DOHH2 (cell line): ENCODE measurements at regions not wholly inside any gene's neighbourhood (a gene's known extent, or its start where the extent isn't known, plus 50 kb on each side); places are given as distances from the start of the nearest gene placed in this dataset.

ENCODE experiments used
- H3F3A ChIP-seq: fragments of 200-600 bp; sonication (generic), shearing (Covaris generic); 2 replicates; pipeline ENCODE4 v1.6.0; 2016; ENCODE audit warnings: antibody characterized with exemption, mild to moderate bottlenecking; ENCODE audit not compliant: control insufficient read depth, insufficient read depth
- H3K27ac ChIP-seq: fragments of 200-600 bp; sonication (generic); 2 replicates; pipeline ENCODE4 v1.5.1; 2014; ENCODE audit warnings: low read depth, mild to moderate bottlenecking, low read length, moderate library complexity
- H3K27me3 ChIP-seq: fragments of 200-600 bp; sonication (generic); 2 replicates; pipeline ENCODE4 v1.6.1; 2014; ENCODE audit warnings: mild to moderate bottlenecking, low read length, mixed read lengths; ENCODE audit not compliant: control insufficient read depth
- H3K36me3 ChIP-seq: fragments of 200-600 bp; sonication (generic); 2 replicates; pipeline ENCODE4 v1.6.1; 2014; ENCODE audit warnings: mild to moderate bottlenecking, low read length, moderate library complexity, mixed read lengths; ENCODE audit not compliant: control insufficient read depth
- H3K4me1 ChIP-seq: fragments of 200-600 bp; sonication (generic); 2 replicates; pipeline ENCODE4 v1.6.1; 2014; ENCODE audit warnings: mild to moderate bottlenecking, low read length, mixed read lengths; ENCODE audit not compliant: control insufficient read depth
- H3K4me2 ChIP-seq: fragments of 200-600 bp; sonication (generic); 2 replicates; pipeline ENCODE4 v1.6.0; 2014; ENCODE audit warnings: mild to moderate bottlenecking, low read length, moderate library complexity
- H3K4me3 ChIP-seq: fragments of 200-600 bp; sonication (generic); 2 replicates; pipeline ENCODE4 v1.5.1; 2014; ENCODE audit warnings: mild to moderate bottlenecking, low read length, mixed read lengths
- H3K79me2 ChIP-seq: fragments of 200-600 bp; sonication (generic); 2 replicates; pipeline ENCODE4 v1.6.1; 2014; ENCODE audit warnings: mild to moderate bottlenecking, low read length, mixed read lengths; ENCODE audit not compliant: control insufficient read depth
- H3K9me2 ChIP-seq: fragments of 200-600 bp; sonication (generic); replicated peaks from 2 replicates; pipeline ENCODE4 v1.6.1; 2014; ENCODE audit warnings: mild to moderate bottlenecking, low read length, mixed read lengths; ENCODE audit not compliant: control insufficient read depth
- H3K9me3 ChIP-seq: fragments of 200-600 bp; sonication (generic); 2 replicates; pipeline ENCODE4 v1.6.1; 2014; ENCODE audit warnings: antibody characterized with exemption, low read length, mixed read lengths; ENCODE audit not compliant: control insufficient read depth, insufficient read depth
- H4K20me1 ChIP-seq: fragments of 200-600 bp; sonication (generic); 2 replicates; pipeline ENCODE4 v1.6.0; 2014; ENCODE audit warnings: low read depth, mild to moderate bottlenecking, antibody characterized with exemption, low read length, moderate library complexity; ENCODE audit not compliant: control insufficient read depth, insufficient read depth
- CTCF ChIP-seq: fragments of 200-600 bp; sonication (generic); IDR thresholded peaks from one replicate; pipeline ENCODE4 v1.5.1; 2014; ENCODE audit warnings: antibody characterized with exemption, mild to moderate bottlenecking, low read depth, low read length; ENCODE audit not compliant: poor library complexity, severe bottlenecking
- EZH2phosphoT487 ChIP-seq: fragments of 200-600 bp; sonication (generic); IDR thresholded peaks from 2 replicates; pipeline ENCODE4 v1.6.1; 2017; ENCODE audit warnings: borderline replicate concordance, mild to moderate bottlenecking, antibody characterized with exemption, low read length, moderate library complexity, mixed read lengths

GRCh38 chr11:30113326-30113898 is 96.6 kb upstream of the KCNA4 start:
- Histone ChIP-seq H3K36me3 (no peaks in the 10 kb centered on the region), H3K4me1 (no peaks in the 10 kb centered on the region), H3F3A (no peaks in the 10 kb centered on the region), H3K79me2 (no peaks in the 10 kb centered on the region), H3K4me3 (no peak overlapping the region), H3K9me3 (no peaks in the 10 kb centered on the region), H4K20me1 (no peaks in the 10 kb centered on the region), H3K27me3 (no peaks in the 10 kb centered on the region), H3K9me2 (no peaks in the 10 kb centered on the region), H3K4me2 (no peak overlapping the region), H3K27ac (no peak overlapping the region)
- TF ChIP-seq EZH2phosphoT487 (no peak), CTCF (no peak)

GRCh38 chr11:30116512-30116911 is 99.7 kb upstream of the KCNA4 start:
- no peak overlapping the region for H3K4me3 ChIP-seq
- no peaks in the 10 kb centered on the region for H3K36me3 ChIP-seq
- H3K9me2 ChIP-seq = no peaks in the 10 kb centered on the region
- H3K27ac ChIP-seq = no peak overlapping the region
- H3K9me3 ChIP-seq = no peaks in the 10 kb centered on the region
- TF ChIP-seq CTCF (no peak), EZH2phosphoT487 (no peak)
- H4K20me1 ChIP-seq = no peaks in the 10 kb centered on the region
- no peaks in the 10 kb centered on the region for H3F3A ChIP-seq
- no peaks in the 10 kb centered on the region for H3K4me1 ChIP-seq
- H3K79me2 ChIP-seq = no peaks in the 10 kb centered on the region
- no peak overlapping the region for H3K4me2 ChIP-seq
- H3K27me3 ChIP-seq = no peaks in the 10 kb centered on the region

- no peaks in the 10 kb centered on the region for H3K9me2 ChIP-seq
- H3F3A ChIP-seq = no peaks in the 10 kb centered on the region
- TF ChIP-seq CTCF = no peak
- TF ChIP-seq EZH2phosphoT487 = no peak
- H3K4me3 ChIP-seq = no peak overlapping the region
- no peaks in the 10 kb centered on the region for H3K9me3 ChIP-seq
- H3K4me2 ChIP-seq = no peak overlapping the region
- H3K79me2 ChIP-seq = no peaks in the 10 kb centered on the region
- H3K36me3 ChIP-seq = no peaks in the 10 kb centered on the region
- no peaks in the 10 kb centered on the region for H3K4me1 ChIP-seq
- no peaks in the 10 kb centered on the region for H3K27me3 ChIP-seq
- no peak overlapping the region for H3K27ac ChIP-seq
- H4K20me1 ChIP-seq = no peaks in the 10 kb centered on the region
Measured at GRCh38 chr11:30120045-30120589, 103.3 kb upstream of the KCNA4 start.
